Epithelial cell of proximal tubule (primary cell): ENCODE measurements at regions not wholly inside any gene's neighbourhood (a gene's known extent, or its start where the extent isn't known, plus 50 kb on each side); places are given as distances from the start of the nearest gene placed in this dataset.

Experiments used
- DNase-seq: peaks from one replicate; pipeline ENCODE4 v3.0.0-alpha.2; 2011; ENCODE audit warnings: low read depth
- H3K4me3 ChIP-seq: 2 replicates; pipeline ENCODE4 v1.5.1; 2011; ENCODE audit warnings: low read depth, mild to moderate bottlenecking, low read length
- CTCF ChIP-seq: conservative IDR thresholded peaks from 2 replicates; pipeline ENCODE4 v1.5.1; 2012; ENCODE audit warnings: low read depth, mild to moderate bottlenecking, low read length

DNA sequence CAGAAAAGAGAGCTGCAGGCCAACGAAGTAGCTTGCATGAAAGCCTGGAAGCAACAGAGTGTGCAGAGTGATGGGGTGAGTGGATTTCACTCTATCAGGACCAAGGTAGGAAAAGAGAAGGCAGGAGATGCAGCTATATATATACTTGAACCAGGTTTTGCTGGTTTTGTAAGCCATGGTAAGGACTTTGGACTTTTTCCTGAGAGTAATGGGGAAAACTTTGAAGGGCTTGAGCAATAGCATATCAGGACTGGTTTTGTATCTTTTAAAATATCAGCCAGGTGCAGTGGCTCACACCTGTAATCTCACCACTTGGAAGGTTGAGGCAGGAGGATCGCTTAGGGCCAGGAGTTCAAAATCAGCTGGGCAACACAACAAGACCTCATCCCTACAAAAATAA is 120.6 kb upstream of the NRP1 start:
- no peak for TF ChIP-seq CTCF
- DNase-seq, result no peak
- no peak overlapping the region for H3K4me3 ChIP-seq

DNA sequence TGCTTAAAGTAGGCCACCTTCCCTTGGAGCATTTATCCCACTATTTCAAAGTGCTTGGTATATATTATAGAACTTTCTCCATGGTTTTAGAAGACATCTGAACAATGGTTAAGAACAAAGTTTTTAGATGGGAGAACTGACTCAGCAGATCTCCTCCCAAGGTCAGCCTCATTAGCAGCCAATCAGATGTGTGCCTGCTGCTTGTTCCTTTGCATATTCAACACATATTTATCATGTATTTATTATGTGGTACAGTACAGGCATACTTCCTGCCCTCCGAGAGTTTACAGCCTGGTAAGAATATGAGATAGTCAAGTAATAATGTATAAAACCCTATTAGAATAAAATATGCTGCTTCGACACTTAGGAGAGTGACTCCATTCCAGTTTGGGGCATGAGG is 120.1 kb upstream of the NRP1 start:
- no peak overlapping the region for H3K4me3 ChIP-seq
- TF ChIP-seq CTCF, result no peak
- no peak for DNase-seq

GRCh38 chr10:33453081-33454025 is 118.9 kb upstream of the NRP1 start:
- TF ChIP-seq CTCF, result no peak
- H3K4me3 ChIP-seq, result no peak overlapping the region
- DNase-seq, result peak; percentile 61

- no peak overlapping the region for H3K4me3 ChIP-seq
- TF ChIP-seq CTCF, result no peak
- no peak for DNase-seq
Observed at GRCh38 chr10:33448421-33449140, 114.1 kb upstream of the NRP1 start.

DNA sequence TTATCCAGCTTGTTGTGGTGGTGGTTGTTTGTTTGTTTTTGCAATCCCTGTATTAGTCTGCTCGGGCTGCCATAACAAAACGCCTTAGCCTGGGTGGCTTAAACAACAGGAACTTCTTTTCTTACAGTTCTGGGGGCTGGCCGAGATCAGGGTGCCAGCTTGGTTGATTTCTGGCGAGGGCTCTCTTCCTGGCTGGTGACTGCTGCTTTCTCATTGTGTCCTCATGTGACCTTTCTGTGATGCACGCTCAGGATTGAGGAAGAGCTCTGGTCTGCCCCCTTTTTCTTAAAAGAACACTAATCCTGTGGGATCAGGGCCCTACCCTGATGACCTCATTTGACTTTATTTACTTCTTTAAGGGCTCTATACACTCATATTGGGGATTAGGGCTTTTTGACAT is 107.1 kb upstream of the NRP1 start:
- TF ChIP-seq CTCF, result no peak
- DNase-seq, result no peak
- H3K4me3 ChIP-seq, result no peak overlapping the region

- no peak for TF ChIP-seq CTCF
- DNase-seq, result no peak
- H3K4me3 ChIP-seq, result no peak overlapping the region
Observed at GRCh38 chr10:33434933-33435332, 100.5 kb upstream of the NRP1 start.
